Umbilical cord (tissue), 1 donor: ENCODE measurements at regions not wholly inside any gene's neighbourhood (a gene's known extent, or its start where the extent isn't known, plus 50 kb on each side); places are given as distances from the start of the nearest gene placed in this dataset.
A peak's percentile ranks its signal among the peaks of the same experiment; 100 is the strongest.
"Not testable (repeated sequence)": the region's sequence is repeated elsewhere in the genome, so short reads cannot be mapped to it uniquely, and the experiment has no call there.

Source experiments
- DNase-seq: peaks from one replicate; pipeline ENCODE4 v3.0.0-alpha.2; 2015; ENCODE audit warnings: low spot score

DNA sequence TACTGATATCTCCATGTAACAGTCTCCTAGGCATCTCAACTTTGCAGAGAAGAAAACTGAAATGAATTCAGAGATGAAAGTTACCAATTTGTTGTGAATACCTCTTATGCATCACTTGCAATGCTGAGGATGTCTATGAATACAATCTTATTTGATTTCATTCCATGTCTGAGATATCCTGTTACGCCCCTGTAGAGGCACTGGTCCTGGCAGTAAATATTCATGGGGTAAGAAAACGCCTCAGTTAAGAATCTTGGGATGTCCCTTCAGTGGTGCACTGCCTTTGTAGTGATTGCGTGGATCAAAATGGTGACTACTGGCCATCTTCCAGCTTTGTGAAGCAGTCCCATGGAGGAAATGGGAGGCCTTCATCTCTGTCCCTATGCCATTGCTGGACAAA is 229.1 kb upstream of the C9orf72 start:
- DNase-seq = no peak

GRCh38 chr9:27808864-27809263 is 235.6 kb upstream of the C9orf72 start:
- DNase-seq = no peak

- no peak for DNase-seq
Measured at GRCh38 chr9:27817747-27818146, 244.5 kb upstream of the C9orf72 start.

GRCh38 chr9:27818348-27818747 is 245.1 kb upstream of the C9orf72 start:
- DNase-seq = no peak

GRCh38 chr9:27828908-27829307 is 255.6 kb upstream of the C9orf72 start:
- DNase-seq = no peak

DNA sequence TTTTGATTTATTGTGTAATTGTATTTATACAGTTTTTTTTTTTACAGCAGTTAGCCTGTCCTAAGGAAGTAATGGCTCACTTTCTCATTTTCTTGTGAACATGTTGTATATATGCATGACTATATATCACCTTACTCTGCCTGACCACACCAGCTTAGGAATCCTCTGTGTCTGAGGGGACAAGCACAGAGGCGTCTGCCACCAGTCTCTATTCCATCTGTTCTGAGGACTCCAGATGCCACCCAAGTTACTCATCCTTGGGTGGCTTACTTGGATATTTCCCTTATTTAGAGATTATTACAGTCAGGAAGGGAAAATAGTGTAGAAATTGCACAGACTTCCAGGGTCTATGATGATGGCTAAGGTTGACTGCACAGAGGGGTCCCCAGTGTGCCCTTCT is 256.3 kb upstream of the C9orf72 start:
- no peak for DNase-seq

DNA sequence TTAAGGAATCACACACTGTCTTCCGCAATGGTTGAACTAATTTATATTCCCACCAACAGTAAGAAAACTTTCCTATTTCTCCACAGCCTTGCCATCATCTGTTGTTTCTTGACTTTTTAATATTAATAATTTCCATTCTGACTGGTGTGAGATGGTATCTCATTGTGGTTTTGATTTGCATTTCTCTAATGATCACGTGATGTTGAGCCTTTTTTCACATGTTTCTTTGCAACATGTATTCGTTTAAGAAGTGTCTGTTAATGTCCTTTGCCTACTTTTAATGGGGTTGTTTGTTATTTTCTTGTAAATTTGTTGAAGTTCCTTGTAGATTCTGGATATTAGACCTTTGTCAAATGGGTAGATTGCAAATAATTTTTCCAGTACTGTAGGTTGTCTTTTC is 258.8 kb upstream of the C9orf72 start:
- not testable (repeated sequence) for DNase-seq

DNA sequence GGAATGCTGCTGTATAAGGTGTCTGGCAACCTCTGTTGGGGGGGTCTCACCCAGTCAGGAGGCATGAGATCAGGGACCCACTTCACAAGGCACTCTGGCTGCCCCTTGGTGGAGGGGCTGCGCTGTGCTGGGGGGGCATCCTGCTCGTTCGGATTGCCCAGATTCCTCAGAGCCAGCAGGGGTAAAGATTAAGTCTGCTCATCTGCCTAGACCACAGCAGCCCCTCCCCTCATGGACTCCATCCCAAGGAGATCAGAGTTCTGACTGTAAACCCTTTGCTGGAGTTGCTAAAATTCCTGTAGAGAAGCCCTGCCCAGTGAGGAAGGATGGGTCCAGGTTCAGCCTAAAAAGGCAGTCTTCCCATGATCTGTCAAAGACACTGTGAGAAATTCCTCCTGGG is 262.0 kb upstream of the C9orf72 start:
- DNase-seq = no peak

DNA sequence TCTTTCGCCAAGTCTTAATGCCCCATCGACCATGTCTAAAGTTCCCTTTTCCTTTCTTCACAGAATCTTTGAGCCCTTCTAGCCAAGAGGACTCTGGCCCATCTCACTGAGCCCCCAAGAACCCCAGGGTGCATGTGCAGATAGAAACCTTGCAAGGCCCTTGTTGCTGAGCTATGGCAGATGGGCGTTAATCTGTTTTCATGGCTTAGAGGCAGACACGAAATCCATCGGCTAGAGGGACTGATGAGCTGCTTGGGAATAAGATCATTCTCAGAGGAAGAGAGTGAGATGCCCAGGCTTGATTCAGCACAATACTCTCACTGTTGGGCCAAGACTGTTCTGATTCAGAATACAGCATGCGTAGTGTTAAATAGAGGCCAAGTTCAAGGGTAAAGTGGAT is 262.5 kb upstream of the C9orf72 start:
- peak; percentile 24 for DNase-seq

DNA sequence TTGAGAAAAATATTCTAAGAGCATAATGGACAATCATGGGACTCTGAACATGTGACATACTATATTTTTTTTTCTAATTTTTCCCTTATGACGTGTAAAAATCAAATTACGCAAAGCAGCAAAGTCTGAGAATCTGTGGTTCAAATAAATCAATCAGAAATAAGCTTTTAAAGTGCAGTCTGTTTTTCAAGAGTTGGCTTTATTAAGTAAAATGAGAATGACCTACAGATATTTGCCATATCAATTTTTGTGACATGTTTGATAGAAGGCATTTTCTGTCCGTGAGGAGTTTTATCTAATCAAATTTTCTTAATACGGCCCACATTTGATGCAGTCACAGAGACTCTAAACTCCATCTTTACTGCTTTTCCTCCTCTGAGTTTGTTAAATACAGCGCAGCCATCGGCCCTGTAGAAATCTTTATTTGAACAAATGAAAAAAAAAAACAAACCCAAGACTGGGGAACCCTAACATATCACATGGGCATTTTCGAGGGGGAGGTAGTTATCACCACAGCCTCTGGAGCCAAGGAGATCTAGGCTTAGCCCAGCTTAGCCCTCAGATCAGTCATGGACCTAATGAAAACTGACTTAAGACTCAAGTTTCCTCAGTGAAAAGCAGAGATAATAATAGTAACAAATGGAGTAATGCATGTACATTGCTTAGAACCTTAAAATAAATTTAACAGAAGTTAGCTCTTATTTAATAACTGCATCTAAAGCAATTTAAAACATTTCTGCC is 263.6 kb upstream of the C9orf72 start:
- peak; percentile 89 for DNase-seq

- no peak for DNase-seq
Measured at GRCh38 chr9:27838876-27839275, 265.6 kb upstream of the C9orf72 start.

DNA sequence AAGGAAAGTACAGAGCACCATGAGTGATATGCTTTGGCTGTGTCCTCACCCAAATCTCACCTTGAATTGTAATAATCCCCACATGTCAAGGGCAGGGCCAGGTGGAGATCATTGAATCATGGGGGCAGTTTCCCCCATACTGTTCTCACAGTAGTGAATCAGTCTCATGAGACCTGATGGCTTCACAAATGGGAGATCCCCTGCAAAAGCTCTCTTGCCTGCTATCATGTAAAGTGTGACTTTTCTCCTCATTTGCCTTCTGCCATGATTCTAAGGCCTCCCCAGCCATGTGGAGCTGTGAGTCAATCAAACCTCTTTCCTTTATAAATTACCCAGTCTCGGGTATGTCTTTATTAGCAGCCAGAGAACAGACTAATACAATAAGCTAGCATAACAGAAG is 266.5 kb upstream of the C9orf72 start:
- DNase-seq = not testable (repeated sequence)

DNA sequence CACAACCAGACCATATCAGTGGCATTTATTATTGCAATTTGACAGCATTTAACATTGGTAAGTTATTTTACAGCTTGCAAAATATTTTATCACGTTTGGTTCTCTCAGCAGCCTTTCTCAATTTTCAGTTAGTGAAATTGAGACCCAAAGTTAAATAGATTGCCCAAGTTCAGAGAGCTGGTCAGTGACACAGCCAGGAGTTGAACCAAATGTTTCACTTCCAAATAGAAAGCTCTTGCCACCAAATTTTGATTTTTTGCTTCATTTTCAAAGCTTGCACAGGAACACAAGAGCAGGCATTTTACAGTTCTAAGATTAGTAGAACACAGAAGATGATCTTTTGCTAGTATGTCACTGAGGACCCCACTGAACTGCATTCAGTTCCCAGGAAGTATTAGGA is 271.5 kb upstream of the C9orf72 start:
- no peak for DNase-seq

DNA sequence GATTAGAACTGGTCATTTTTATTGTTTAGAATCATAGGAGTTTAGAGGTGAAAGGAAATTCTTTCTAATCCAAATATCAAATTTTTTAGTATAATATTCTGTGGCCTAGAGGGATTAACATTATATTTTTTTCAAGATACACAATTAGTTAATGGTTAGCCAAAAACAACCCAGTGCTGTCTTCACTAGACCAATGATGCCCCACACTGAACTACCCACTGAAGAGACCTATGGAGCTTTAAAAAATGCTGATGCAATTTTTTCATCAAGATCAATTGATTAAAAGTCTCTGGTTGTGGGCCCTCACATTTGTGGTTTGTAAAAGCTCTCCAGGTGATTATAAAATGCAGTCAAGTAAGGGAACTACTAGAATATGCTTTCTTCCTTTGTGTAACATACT is 274.1 kb upstream of the C9orf72 start:
- DNase-seq = no peak

DNA sequence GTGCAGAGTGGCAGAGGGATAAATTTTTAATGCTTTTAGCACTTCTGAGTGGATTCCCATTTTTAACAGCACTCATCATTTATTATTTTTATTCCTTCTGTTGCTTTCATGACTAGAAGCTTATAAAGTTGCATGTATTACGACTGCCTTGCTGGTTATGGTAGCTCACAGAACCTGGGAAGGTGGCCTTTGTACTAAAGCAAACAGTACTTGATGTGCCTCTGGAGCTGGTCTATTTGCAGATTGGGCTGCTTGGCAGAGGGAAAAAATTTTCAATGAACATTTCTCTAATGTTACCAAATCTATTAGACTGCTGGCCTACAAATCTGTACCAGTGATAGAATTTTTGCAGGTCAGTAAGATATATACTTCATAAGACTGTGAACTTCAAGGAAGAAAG is 274.5 kb upstream of the C9orf72 start:
- DNase-seq = no peak

DNA sequence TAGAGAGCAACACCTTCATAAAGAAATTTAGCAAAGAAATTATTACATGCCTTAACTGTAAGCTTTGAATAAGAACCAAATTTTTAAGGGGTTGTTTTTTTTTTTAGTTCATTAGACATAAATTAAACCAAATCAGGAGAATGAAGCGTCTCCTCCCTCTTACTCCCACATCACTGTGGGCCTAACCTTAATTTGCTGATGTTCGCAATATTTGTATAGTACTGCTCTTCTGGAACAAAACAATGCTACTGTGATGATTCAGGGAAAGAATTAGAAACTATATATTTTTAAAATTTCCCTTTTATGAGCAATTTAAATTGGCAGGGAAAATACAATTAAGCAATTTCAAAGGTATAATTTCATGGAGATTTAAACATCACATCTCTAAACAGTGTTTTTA is 275.0 kb upstream of the C9orf72 start:
- DNase-seq = no peak

- DNase-seq = no peak
Measured at GRCh38 chr9:27851858-27852257, 278.6 kb upstream of the C9orf72 start.

GRCh38 chr9:27853529-27853928 is 280.2 kb upstream of the C9orf72 start:
- no peak for DNase-seq

DNA sequence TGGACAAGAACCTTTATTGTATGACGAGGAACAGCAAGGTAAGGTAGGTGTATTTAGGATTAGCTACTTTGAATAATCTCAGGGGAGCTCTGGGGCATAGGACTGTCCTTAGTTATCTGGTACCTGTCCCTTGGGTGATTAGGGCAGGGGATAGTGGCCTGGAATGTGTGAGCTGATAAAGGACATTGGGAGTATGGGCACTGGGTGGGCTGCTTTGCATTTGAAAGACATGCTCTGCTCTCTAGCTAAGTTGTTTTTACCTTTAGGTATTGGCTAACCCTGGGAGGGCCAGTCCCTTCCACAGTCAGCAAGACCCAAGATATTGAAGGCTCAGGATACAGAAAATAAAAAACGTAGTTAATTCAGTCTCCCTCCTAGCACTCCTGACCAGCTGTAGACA is 282.8 kb upstream of the C9orf72 start:
- DNase-seq = no peak

- DNase-seq = no peak
Measured at GRCh38 chr9:27856748-27857147, 283.5 kb upstream of the C9orf72 start.

GRCh38 chr9:27861887-27862286 is 288.6 kb upstream of the C9orf72 start:
- DNase-seq = no peak

- peak; percentile 67 for DNase-seq
Measured at GRCh38 chr9:27864644-27865438, 291.6 kb upstream of the C9orf72 start.

- no peak for DNase-seq
Measured at GRCh38 chr9:27866741-27867140, 293.5 kb upstream of the C9orf72 start.
